ENCODE measurements at regions not wholly inside any gene's neighbourhood (a gene's known extent, or its start where the extent isn't known, plus 50 kb on each side); places are given as distances from the start of the nearest gene placed in this dataset.

- H3K36me3 ChIP-seq, result no peaks in the 10 kb centered on the region
- no peak overlapping the region for H3K27ac ChIP-seq
- no peak for DNase-seq (ENCODE audit: low spot score in 2 of 2)
- no peak for TF ChIP-seq POLR2A (IDR thresholded peaks at IDR 0.05)
- TF ChIP-seq EP300 (IDR thresholded peaks at IDR 0.05), result no peak
- TF ChIP-seq CTCF (IDR thresholded peaks at IDR 0.05), result no peak
- TF ChIP-seq POLR2AphosphoS5 (IDR thresholded peaks at IDR 0.05), result no peak
- H3K9me3 ChIP-seq, result no peaks in the 10 kb centered on the region
- H3K4me1 ChIP-seq, result no peaks in the 10 kb centered on the region
- H3K4me3 ChIP-seq, result no peak overlapping the region
- H3K27me3 ChIP-seq, result no peaks in the 10 kb centered on the region
- 55% methylated on average over 2 of the region's 2 CpGs for WGBS
Measured at GRCh38 chr7:98698976-98699375, 81.9 kb downstream of the NPTX2 start.

- 61% methylated on average over 3 of the region's 3 CpGs for WGBS
- no peak for TF ChIP-seq POLR2A (IDR thresholded peaks at IDR 0.05)
- TF ChIP-seq POLR2AphosphoS5 (IDR thresholded peaks at IDR 0.05), result no peak
- TF ChIP-seq CTCF (IDR thresholded peaks at IDR 0.05), result no peak
- no peak for TF ChIP-seq EP300 (IDR thresholded peaks at IDR 0.05)
- no peaks in the 10 kb centered on the region for H3K27me3 ChIP-seq
- no peaks in the 10 kb centered on the region for H3K9me3 ChIP-seq
- DNase-seq (ENCODE audit: low spot score in 2 of 2), result no peak
- no peaks in the 10 kb centered on the region for H3K36me3 ChIP-seq
- no peaks in the 10 kb centered on the region for H3K4me1 ChIP-seq
- no peak overlapping the region for H3K27ac ChIP-seq
- no peak overlapping the region for H3K4me3 ChIP-seq
Measured at GRCh38 chr7:98700533-98700932, 83.4 kb downstream of the NPTX2 start.

GRCh38 chr7:98701372-98701771 lies 84.3 kb downstream of the NPTX2 start:
- H3K4me3 ChIP-seq, result no peak overlapping the region
- H3K9me3 ChIP-seq, result no peaks in the 10 kb centered on the region
- H3K27me3 ChIP-seq, result peaks cover 5% of the 10 kb centered on the region
- no peak overlapping the region for H3K27ac ChIP-seq
- no peak for TF ChIP-seq POLR2A (IDR thresholded peaks at IDR 0.05)
- TF ChIP-seq POLR2AphosphoS5 (IDR thresholded peaks at IDR 0.05), result no peak
- no peak for TF ChIP-seq CTCF (IDR thresholded peaks at IDR 0.05)
- no peak for TF ChIP-seq EP300 (IDR thresholded peaks at IDR 0.05)
- DNase-seq (ENCODE audit: low spot score in 2 of 2), result no peak
- 91% methylated on average over 11 of the region's 11 CpGs for WGBS
- no peaks in the 10 kb centered on the region for H3K36me3 ChIP-seq
- no peaks in the 10 kb centered on the region for H3K4me1 ChIP-seq

- Histone ChIP-seq H3K4me3 (no peak overlapping the region), H3K4me1 (no peaks in the 10 kb centered on the region), H3K36me3 (no peaks in the 10 kb centered on the region), H3K27me3 (peaks cover 5% of the 10 kb centered on the region), H3K9me3 (no peaks in the 10 kb centered on the region), H3K27ac (no peak overlapping the region)
- DNase-seq (ENCODE audit: low spot score in 2 of 2), result no peak
- 92% methylated on average over 2 of the region's 2 CpGs for WGBS
- no peak for TF ChIP-seq POLR2AphosphoS5 (IDR thresholded peaks at IDR 0.05)
- TF ChIP-seq CTCF (IDR thresholded peaks at IDR 0.05), result no peak
- TF ChIP-seq POLR2A (IDR thresholded peaks at IDR 0.05), result no peak
Measured at GRCh38 chr7:98702021-98702420, 84.9 kb downstream of the NPTX2 start.

GRCh38 chr7:98703916-98704315 lies 86.8 kb downstream of the NPTX2 start:
- 55% methylated on average over 6 of the region's 10 CpGs for WGBS
- H3K9me3 ChIP-seq, result no peaks in the 10 kb centered on the region
- no peak for DNase-seq (ENCODE audit: low spot score in 2 of 2)

More at GRCh38 chr7:98703916-98704315, 86.8 kb downstream of the NPTX2 start:
- no peak for TF ChIP-seq POLR2A (IDR thresholded peaks at IDR 0.05)
- TF ChIP-seq EP300 (IDR thresholded peaks at IDR 0.05), result no peak
- TF ChIP-seq CTCF (IDR thresholded peaks at IDR 0.05), result no peak
- no peak for TF ChIP-seq POLR2AphosphoS5 (IDR thresholded peaks at IDR 0.05)
- Histone ChIP-seq H3K4me1 (no peaks in the 10 kb centered on the region), H3K36me3 (no peaks in the 10 kb centered on the region), H3K4me3 (no peak overlapping the region), H3K27ac (no peak overlapping the region), H3K27me3 (peaks cover 5% of the 10 kb centered on the region)

Data from suprapubic skin (tissue), 4 donors.